KMS-11 (cell line): ENCODE measurements at regions not wholly inside any gene's neighbourhood (a gene's known extent, or its start where the extent isn't known, plus 50 kb on each side); places are given as distances from the start of the nearest gene placed in this dataset.

Source experiments
- H2AFZ ChIP-seq: fragments of 200-600 bp; sonication (generic); 2 replicates; pipeline ENCODE4 v1.6.1; 2016; ENCODE audit warnings: antibody characterized with exemption, mixed run types, low read depth
- H3K27ac ChIP-seq: fragments of 200-600 bp; sonication (generic); 2 replicates; pipeline ENCODE4 v1.6.1; 2016; ENCODE audit warnings: mild to moderate bottlenecking, mixed run types
- H3K27me3 ChIP-seq: fragments of 200-600 bp; sonication (generic); 2 replicates; pipeline ENCODE4 v1.6.1; 2017; ENCODE audit warnings: mild to moderate bottlenecking, low read depth, mixed run types, moderate library complexity; ENCODE audit not compliant: insufficient read depth
- H3K36me3 ChIP-seq: fragments of 200-600 bp; sonication (generic); 2 replicates; pipeline ENCODE4 v1.6.1; 2017; ENCODE audit warnings: mild to moderate bottlenecking, mixed run types; ENCODE audit not compliant: insufficient read depth
- H3K4me1 ChIP-seq: fragments of 200-600 bp; sonication (generic); 2 replicates; pipeline ENCODE4 v1.6.1; 2016; ENCODE audit warnings: mild to moderate bottlenecking, low read depth, mixed run types; ENCODE audit not compliant: poor library complexity, severe bottlenecking
- H3K4me2 ChIP-seq: fragments of 200-600 bp; sonication (generic); 2 replicates; pipeline ENCODE4 v1.7.0; 2016; ENCODE audit warnings: mild to moderate bottlenecking, mixed run types
- H3K4me3 ChIP-seq: fragments of 200-600 bp; sonication (generic); IDR thresholded peaks from 2 replicates; pipeline ENCODE4 v1.6.1; 2017; ENCODE audit warnings: low read depth, low read length, mixed read lengths; ENCODE audit not compliant: insufficient read depth
- H3K79me2 ChIP-seq: fragments of 200-600 bp; sonication (generic); 2 replicates; pipeline ENCODE4 v1.6.1; 2016; ENCODE audit warnings: low read depth, mixed run types; ENCODE audit not compliant: insufficient read depth
- H3K9ac ChIP-seq: fragments of 200-600 bp; sonication (generic); 2 replicates; pipeline ENCODE4 v1.6.1; 2016; ENCODE audit warnings: mild to moderate bottlenecking, mixed run types
- H4K20me1 ChIP-seq: fragments of 200-600 bp; sonication (generic); 2 replicates; pipeline ENCODE4 v1.6.1; 2016; ENCODE audit warnings: mild to moderate bottlenecking, mixed run types; ENCODE audit not compliant: insufficient read depth
- CTCF ChIP-seq: fragments of 200-600 bp; sonication (generic); conservative IDR thresholded peaks from 2 replicates; pipeline ENCODE4 v1.6.1; 2017; ENCODE audit warnings: low read depth, mild to moderate bottlenecking, antibody characterized with exemption, low read length, moderate library complexity, mixed read lengths

DNA sequence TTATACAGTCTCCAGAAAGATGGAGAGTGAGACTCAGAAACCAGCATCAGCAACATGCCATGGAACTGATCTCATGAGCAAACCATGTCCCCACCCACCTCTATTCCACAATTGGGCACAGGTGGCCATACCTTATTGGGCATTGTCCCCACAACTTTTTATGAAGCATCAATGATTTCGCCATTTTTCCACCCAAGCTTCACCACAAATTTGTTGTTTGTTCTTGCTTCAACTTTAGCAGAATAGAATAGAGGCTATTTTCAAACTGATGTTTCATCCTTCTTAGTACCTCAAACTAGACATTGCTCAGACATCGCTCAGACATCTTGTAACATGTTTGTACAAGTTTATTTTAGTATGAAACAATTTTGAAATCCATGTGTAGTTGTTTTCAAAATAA lies 112.5 kb upstream of the TMTC2 start:
- Histone ChIP-seq H3K9ac (no peak overlapping the region), H4K20me1 (no peaks in the 10 kb centered on the region), H2AFZ (no peak overlapping the region), H3K27me3 (no peaks in the 10 kb centered on the region), H3K36me3 (no peaks in the 10 kb centered on the region), H3K4me2 (no peak overlapping the region), H3K27ac (no peak overlapping the region), H3K4me1 (no peaks in the 10 kb centered on the region), H3K4me3 (no peak overlapping the region), H3K79me2 (no peaks in the 10 kb centered on the region)
- no peak for TF ChIP-seq CTCF

DNA sequence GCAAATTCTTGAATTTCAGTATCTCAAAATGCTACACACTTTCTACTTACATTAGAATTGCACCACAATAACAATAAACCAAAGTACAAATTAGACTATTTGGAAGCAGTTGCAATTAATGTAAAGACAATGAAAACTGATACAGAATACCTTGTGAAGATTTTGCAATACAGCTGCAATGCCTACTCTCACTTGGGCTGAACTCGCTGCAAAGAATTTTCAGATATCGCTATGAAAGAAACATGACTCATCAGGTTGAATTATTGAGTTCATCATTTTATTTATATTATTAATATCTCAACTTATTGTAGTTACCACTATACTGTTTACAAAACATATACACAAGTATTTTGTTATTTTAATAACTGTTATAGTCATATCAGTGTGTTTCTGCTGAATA lies 108.0 kb upstream of the TMTC2 start:
- Histone ChIP-seq H2AFZ (no peak overlapping the region), H3K4me2 (no peak overlapping the region), H3K4me1 (no peaks in the 10 kb centered on the region), H3K9ac (no peak overlapping the region), H3K36me3 (no peaks in the 10 kb centered on the region), H4K20me1 (no peaks in the 10 kb centered on the region), H3K4me3 (no peak overlapping the region), H3K27me3 (no peaks in the 10 kb centered on the region), H3K27ac (no peak overlapping the region), H3K79me2 (no peaks in the 10 kb centered on the region)
- no peak for TF ChIP-seq CTCF

GRCh38 chr12:82583756-82584155 lies 103.0 kb upstream of the TMTC2 start:
- TF ChIP-seq CTCF = no peak
- Histone ChIP-seq H3K27me3 (no peaks in the 10 kb centered on the region), H3K4me1 (no peaks in the 10 kb centered on the region), H4K20me1 (no peaks in the 10 kb centered on the region), H3K4me3 (no peak overlapping the region), H3K9ac (no peak overlapping the region), H3K4me2 (no peak overlapping the region), H3K79me2 (no peaks in the 10 kb centered on the region), H3K27ac (no peak overlapping the region), H2AFZ (no peak overlapping the region), H3K36me3 (no peaks in the 10 kb centered on the region)

- TF ChIP-seq CTCF = no peak
- Histone ChIP-seq H3K27me3 (no peaks in the 10 kb centered on the region), H3K4me2 (no peak overlapping the region), H3K9ac (no peak overlapping the region), H4K20me1 (no peaks in the 10 kb centered on the region), H2AFZ (no peak overlapping the region), H3K27ac (no peak overlapping the region), H3K4me1 (no peaks in the 10 kb centered on the region), H3K4me3 (no peak overlapping the region), H3K36me3 (no peaks in the 10 kb centered on the region), H3K79me2 (no peaks in the 10 kb centered on the region)
These were observed 93.6 kb upstream of the TMTC2 start for GRCh38 chr12:82593143-82593542.
